HG02623 (cell line): ENCODE measurements at regions not wholly inside any gene's neighbourhood (a gene's known extent, or its start where the extent isn't known, plus 50 kb on each side); places are given as distances from the start of the nearest gene placed in this dataset.
"Not testable (repeated sequence)": the region's sequence is repeated elsewhere in the genome, so short reads cannot be mapped to it uniquely, and the experiment has no call there.

Experiments
- ATAC-seq: cut with Tn5 transposase; IDR thresholded peaks from one replicate; pipeline ENCODE4 v1.9.1; 2021; ENCODE audit warnings: moderate library complexity; ENCODE audit not compliant: unreplicated experiment

- no peak for ATAC-seq
Observed at GRCh38 chrX:81348388-81348787, 146.5 kb downstream of the SH3BGRL start.

GRCh38 chrX:81354954-81355353 is 153.1 kb downstream of the SH3BGRL start:
- no peak for ATAC-seq

DNA sequence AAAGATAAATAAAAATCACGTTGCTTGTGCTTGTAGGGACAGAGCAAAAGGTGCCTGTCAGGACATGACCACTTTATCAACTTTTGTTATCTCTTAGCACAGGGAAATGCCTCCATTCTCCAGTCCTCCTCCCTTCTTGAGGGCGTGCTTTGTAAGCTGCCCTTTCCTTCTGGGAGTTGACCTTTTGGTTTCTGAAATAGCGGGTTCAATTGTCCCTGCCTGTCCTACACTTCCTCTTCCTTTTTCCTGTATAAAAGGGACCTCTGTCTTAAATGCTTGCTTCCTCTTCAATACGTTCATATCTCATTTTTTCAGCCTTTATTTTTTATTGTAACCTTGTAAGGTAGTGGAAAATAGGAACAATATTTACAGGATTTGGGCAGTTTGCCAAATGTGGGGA is 153.5 kb downstream of the SH3BGRL start:
- no peak for ATAC-seq

GRCh38 chrX:81367291-81367690 is 165.4 kb downstream of the SH3BGRL start:
- ATAC-seq: no peak

DNA sequence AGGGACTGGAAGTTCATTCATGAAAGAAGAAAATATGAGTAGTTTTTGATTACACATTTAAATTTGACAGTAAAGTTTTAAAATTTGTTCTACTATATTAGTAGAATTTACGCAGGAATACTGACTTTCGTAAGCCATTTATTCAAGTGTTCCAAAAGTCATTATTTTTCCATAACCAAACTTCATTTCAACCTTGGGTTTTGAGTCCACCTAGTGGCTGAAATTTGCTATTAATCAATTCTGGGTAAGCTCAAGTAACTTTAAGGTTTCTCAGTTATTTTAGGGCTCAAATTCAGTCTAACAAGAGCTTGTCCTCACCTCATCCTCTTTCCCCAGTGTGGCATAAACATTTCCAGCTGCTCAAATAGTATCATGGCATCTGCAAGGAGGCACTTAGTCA is 175.4 kb downstream of the SH3BGRL start:
- ATAC-seq: no peak

DNA sequence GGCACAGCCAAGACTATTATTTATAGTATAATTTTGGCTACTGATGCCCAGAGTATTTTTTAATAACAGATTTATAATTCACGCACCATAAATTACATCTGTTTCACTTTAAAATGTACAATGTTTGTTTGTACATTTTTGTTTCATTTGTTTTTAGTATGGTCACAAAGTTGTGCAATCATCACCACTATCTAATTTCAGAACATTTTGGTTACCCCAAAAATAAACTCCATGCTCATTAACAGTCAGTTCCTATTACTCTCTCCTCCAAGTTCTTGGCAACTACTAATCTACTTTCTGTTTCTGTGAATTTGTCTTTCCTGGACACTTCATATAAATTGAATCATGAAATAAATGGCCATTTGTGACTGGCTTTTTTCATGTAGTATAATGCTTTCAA is 176.7 kb downstream of the SH3BGRL start:
- no peak for ATAC-seq

GRCh38 chrX:81390237-81390636 is 188.3 kb downstream of the SH3BGRL start:
- ATAC-seq: peak; percentile 58

DNA sequence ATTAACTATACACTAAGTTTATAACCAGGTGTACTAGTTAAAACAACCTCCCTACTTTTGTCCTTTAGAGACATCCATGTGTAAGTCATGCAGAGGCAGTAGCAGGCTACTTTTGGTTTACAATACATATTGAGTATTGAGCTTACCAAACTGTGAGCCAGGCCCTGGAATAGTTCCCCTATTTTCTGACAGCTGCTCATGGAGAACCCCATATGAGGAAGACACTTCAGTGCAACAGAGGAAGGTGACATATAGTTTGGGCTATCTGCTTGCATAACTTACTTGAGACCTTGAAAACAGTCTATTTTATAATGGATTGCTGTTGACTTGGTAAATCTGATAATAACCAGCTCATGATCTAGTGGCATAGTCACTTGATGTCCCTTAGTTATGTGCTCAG is 190.5 kb downstream of the SH3BGRL start:
- ATAC-seq: no peak

DNA sequence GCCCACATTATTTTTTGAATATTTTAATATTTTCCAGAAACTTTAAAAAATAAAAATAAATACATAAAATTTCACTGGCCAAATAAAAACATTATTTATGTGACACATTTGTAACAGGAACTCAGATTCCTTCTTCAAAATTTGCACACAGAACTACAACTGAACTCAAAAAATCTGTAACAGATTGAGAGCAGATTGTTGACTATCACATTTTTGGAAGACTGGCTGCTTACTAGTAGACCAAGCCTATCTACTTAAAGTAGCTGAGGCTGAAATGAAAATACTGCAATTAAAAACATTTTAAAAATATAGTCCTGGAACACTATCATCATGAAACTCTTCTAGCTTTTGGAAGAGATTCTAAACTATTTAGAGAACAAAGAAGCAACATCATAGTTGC is 203.9 kb downstream of the SH3BGRL start:
- ATAC-seq: no peak

DNA sequence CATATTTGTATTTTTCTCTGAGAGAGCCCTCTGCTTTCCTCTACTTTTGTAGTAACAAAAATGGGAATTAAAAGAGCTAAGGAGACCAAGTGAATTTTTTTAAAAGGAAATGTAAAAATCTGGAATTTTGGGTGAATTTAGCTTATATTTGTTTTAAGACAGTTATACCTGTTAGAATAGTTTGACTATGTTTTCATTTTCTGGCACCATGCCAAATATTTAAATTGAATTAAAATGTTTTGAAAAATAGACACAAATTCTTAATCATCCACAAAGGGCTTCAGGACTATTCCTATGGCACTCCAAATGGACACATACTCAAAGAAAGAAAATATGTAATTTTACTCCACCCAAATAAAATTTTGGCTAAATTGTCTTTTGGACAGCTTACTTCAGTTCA is 209.6 kb downstream of the SH3BGRL start:
- no peak for ATAC-seq

- ATAC-seq: no peak
Observed at GRCh38 chrX:81412428-81412827, 210.5 kb downstream of the SH3BGRL start.

- ATAC-seq: not testable (repeated sequence)
Observed at GRCh38 chrX:81412857-81413256, 211.0 kb downstream of the SH3BGRL start.

GRCh38 chrX:81414630-81415029 is 212.7 kb downstream of the SH3BGRL start:
- ATAC-seq: no peak
